ELR (cell line): ENCODE measurements at regions not wholly inside any gene's neighbourhood (a gene's known extent, or its start where the extent isn't known, plus 50 kb on each side); places are given as distances from the start of the nearest gene placed in this dataset.

Experiments
- DNase-seq: peaks from one replicate; pipeline ENCODE4 v3.0.0-alpha.2; 2015; ENCODE audit warnings: low read depth

DNA sequence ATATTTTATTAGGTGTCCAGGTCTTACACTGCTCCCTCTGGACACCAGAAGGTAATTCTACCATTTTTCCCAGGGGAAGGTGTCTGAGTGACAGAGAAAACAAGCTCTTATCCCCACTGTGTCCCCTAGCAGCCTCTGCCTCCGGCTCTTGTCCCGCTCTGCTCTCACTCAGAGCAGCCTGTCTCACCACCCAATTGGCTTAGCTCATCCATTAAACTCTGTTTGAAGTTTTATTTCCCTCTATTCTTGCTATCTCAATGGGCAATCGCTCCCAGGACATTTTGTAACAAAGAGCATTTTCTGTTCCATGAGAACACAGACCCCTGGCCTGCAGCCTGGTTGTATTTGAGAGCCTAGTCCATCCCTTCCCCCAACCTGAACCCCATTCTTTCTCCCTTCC is 90.6 kb upstream of the LDAH start:
- DNase-seq, result no peak

DNA sequence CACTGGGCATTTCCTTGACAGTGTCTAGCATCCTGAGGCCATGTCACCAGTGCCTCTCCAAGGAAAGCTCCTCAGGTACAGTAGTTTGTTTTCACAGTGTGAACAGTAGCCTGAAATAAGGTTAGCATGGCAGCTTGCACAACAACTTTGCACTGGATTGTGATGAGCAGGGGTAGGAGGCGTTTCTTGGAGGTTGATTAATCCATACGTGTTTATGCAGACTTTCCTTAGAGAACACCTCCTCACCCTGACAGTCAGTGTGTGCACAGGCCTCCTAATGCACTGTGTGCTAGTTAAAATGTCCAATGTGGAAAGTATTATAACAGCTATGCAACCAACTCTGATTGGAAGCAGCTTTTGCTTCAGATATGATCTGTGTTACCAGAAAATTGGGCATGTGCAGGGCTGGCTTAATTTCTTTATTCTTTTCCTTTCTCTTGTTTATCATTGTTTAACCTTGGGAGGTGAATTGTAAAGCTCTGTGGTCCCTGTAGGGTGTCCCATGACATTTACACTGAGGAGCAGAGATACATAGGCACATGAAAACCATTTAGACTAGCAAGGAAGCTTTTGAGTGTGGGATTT is 77.2 kb upstream of the LDAH start:
- DNase-seq, result no peak

DNA sequence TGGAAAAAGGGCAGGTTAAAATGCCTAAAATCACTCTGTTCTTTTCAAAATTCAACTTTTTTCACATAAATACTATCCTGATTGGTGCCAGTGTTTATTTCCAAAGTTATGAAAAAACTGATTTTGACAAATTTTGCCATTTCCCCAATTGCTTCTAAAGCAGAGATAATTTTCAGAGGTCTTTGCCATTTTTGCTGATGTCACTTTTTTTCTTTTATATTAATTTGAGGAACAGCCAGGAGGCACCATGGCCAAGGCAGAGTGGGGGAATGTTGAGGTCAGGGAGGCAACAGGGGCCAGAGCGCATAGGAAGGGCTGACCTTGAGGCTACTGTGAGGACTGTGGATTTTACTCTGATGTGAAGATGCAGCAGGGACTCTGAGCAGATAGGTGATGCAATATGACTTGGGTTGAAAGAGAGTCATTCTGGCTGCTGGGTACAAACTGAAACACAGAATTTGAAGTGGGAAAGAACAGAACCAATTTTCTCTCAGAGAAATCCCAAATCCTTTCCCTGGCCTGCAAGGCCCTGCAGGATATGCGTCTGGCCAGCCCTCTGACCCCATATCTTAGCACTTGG is 75.1 kb upstream of the LDAH start:
- DNase-seq, result no peak

DNA sequence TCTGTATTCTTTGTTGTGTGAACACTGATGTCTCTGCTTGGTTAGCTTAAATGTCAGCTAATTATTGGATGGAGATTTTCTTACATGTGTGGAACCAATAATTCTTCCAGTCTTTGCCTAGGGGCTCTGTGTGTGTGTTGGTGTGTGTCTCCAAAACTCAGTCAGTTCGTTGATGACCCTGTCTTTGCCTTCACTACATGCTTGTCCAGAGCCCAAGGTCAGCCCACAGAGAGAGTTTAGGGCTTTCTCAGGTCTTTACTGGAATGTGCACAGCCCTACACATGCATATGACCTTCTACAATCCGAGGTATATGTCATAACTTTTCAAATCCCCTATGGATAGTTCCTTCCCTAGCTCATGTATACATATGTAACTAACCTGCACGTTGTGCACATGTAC is 74.1 kb upstream of the LDAH start:
- DNase-seq, result no peak

DNA sequence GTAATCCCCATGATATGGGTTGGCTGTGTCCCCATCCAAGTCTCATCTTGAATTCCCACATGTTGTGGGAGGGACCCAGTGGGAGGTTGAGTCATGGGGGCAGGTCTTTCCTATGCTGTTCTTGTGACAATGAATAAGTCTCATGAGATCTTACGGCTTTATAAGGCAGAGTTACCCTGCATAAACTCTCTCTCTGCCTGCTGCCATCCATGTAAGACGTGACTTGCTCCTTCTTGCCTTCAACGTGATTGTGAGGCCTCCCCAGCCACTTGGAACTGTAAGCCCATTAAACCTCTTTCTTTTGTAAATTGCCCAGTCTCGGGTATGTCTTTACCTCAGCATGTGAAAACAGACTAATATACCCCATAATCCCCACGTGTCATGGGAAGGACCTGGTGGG is 61.9 kb upstream of the LDAH start:
- DNase-seq, result no peak

DNA sequence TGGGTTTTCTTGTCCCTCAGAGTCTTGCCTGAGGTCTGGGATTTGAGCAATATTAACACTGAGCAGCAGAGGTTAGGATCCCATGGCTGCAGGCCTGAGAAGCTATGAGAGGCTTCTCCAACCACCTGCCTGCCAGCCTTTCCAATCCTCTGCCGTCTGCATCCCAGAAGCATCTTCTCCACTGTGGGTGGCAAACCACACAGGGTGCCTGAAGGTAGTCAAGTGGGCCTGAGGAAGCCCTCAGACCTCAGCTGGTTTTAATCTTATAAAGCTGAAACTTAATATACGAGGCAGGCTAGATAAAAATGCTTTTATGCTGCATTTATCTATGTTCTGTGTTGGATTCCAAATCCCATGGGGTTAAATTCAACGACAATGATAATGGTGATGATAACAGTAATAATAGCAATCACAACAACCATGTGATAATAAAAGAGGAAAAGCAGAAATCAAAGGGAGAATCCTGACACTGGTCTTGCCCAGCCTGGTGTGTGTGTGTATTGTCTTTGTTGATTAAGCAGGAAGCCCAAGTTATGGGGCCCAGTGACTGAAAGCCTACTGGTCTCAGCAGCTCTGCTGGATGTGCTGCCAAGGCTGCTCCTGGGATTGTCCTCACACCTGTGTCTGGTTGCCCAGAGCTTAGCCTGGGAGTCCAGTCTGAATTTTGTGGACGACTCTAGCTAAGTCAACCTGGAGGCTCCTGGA is 59.7 kb upstream of the LDAH start:
- no peak for DNase-seq

DNA sequence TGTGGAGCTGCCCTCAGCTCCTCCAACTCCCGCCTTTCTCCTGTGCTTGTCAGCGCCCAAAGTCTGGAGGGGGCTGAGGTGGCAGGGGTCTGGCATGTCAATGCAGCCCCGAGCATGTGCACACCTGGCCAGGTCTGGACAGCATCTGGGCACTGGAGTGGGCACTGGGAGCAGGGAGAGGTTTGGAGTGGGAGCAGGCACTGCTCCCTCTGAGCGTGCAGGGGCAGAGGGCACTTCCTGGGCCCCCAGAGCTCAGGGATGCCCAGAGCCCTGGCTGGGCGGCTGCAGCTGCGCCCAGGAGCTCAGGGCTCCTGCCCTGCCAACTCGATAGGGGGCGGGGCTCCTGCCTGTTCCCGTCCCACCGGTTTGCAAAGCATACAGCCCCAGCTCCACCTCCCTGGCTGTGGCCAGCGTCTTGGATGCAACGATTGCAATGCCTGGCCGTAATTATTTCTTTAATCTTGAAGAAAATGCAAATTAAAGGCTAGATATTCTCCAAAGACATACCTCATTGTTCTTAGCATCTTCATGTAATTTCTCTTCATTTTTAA is 57.4 kb upstream of the LDAH start:
- DNase-seq, result no peak

DNA sequence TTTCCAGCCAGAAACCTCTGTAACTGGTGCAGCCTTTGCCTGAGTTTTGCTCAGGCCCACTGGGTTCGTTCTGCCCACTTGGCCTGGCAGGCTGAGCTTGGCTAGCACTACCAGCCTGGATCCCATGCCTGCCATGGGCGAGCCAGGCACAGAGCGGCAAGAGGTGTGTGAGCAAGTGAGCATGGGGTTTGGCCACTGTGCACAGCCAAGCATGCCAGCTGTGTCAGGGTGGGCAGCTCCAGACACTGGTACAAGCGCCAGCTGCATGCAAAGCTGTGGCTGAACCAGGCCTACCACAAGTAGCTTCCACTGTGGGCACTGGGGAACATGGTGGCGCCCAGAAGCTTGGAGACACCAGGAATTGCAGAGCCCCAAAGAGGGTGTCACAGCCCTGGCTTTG is 56.3 kb upstream of the LDAH start:
- no peak for DNase-seq

DNA sequence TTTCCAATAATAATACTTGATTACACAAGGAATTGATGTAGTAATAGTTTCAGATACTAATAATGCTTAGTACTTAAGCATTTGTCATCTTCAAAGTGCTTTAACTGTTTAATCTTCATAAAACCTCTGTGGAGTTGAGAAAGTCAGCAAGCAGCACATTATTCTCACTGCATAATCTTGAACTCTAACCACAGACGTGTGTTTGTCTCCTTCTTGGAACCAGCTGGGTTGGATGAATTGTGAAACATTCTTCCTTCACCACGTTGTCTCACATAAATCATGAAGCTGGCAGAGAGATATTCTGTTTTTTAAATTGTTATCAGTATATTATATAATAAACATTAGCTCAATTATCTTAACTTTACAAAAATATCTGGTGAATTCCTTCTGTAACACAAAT is 55.1 kb upstream of the LDAH start:
- no peak for DNase-seq
